ENCODE measurements at regions not wholly inside any gene's neighbourhood (a gene's known extent, or its start where the extent isn't known, plus 50 kb on each side); places are given as distances from the start of the nearest gene placed in this dataset.
"Not testable (repeated sequence)": the region's sequence is repeated elsewhere in the genome, so short reads cannot be mapped to it uniquely, and the experiment has no call there.

- no peak for DNase-seq (ENCODE audit: low spot score)
Observed at GRCh38 chr15:20346082-20346805, 195.4 kb downstream of the GOLGA6L6 start.

GRCh38 chr15:20345401-20345958 is 196.1 kb downstream of the GOLGA6L6 start:
- no peak for DNase-seq (ENCODE audit: low spot score)

GRCh38 chr15:20344601-20345400 is 196.8 kb downstream of the GOLGA6L6 start:
- DNase-seq (ENCODE audit: low spot score) = no peak

- not testable (repeated sequence) for DNase-seq (ENCODE audit: low spot score)
Observed at GRCh38 chr15:20343395-20344211, 198.0 kb downstream of the GOLGA6L6 start.

GRCh38 chr15:20342601-20343394 is 198.8 kb downstream of the GOLGA6L6 start:
- DNase-seq (ENCODE audit: low spot score) = not testable (repeated sequence)

- DNase-seq (ENCODE audit: low spot score) = no peak
Observed at GRCh38 chr15:20341901-20342600, 199.5 kb downstream of the GOLGA6L6 start.

GRCh38 chr15:20340931-20341661 is 200.5 kb downstream of the GOLGA6L6 start:
- no peak for DNase-seq (ENCODE audit: low spot score)

- no peak for DNase-seq (ENCODE audit: low spot score)
Observed at GRCh38 chr15:20340331-20340811, 201.2 kb downstream of the GOLGA6L6 start.

- not testable (repeated sequence) for DNase-seq (ENCODE audit: low spot score)
Observed at GRCh38 chr15:20339086-20339791, 202.4 kb downstream of the GOLGA6L6 start.

- DNase-seq (ENCODE audit: low spot score) = not testable (repeated sequence)
Observed at GRCh38 chr15:20338671-20339070, 202.9 kb downstream of the GOLGA6L6 start.

- not testable (repeated sequence) for DNase-seq (ENCODE audit: low spot score)
Observed at GRCh38 chr15:20337238-20337637, 204.4 kb downstream of the GOLGA6L6 start.

- not testable (repeated sequence) for DNase-seq (ENCODE audit: low spot score)
Observed at GRCh38 chr15:20334451-20334850, 207.1 kb downstream of the GOLGA6L6 start.

GRCh38 chr15:20325751-20326150 is 215.8 kb downstream of the GOLGA6L6 start:
- not testable (repeated sequence) for DNase-seq (ENCODE audit: low spot score)

GRCh38 chr15:20317132-20317531 is 224.5 kb downstream of the GOLGA6L6 start:
- DNase-seq (ENCODE audit: low spot score) = not testable (repeated sequence)

GRCh38 chr15:20311014-20311680 is 230.5 kb downstream of the GOLGA6L6 start:
- DNase-seq (ENCODE audit: low spot score) = not testable (repeated sequence)

- DNase-seq (ENCODE audit: low spot score) = no peak
Observed at GRCh38 chr15:20310603-20311002, 231.0 kb downstream of the GOLGA6L6 start.

GRCh38 chr15:20309966-20310365 is 231.6 kb downstream of the GOLGA6L6 start:
- not testable (repeated sequence) for DNase-seq (ENCODE audit: low spot score)

- not testable (repeated sequence) for DNase-seq (ENCODE audit: low spot score)
Observed at GRCh38 chr15:20309395-20309794, 232.2 kb downstream of the GOLGA6L6 start.

All from hematopoietic multipotent progenitor cell treated with erythropoietin and hydrocortisone succinate and interleukin-3 and kit ligand, for 17 days (in vitro differentiated cells).